Kidney epithelial cell (primary cell): ENCODE measurements at regions not wholly inside any gene's neighbourhood (a gene's known extent, or its start where the extent isn't known, plus 50 kb on each side); places are given as distances from the start of the nearest gene placed in this dataset.

Source experiments
- DNase-seq: peaks from one replicate; pipeline ENCODE4 v3.0.0-alpha.2; 2010; ENCODE audit warnings: low read depth
- H3K27me3 ChIP-seq: 2 replicates; pipeline ENCODE4 v1.6.0; 2011; ENCODE audit warnings: low read length; ENCODE audit not compliant: control insufficient read depth, insufficient read depth
- H3K36me3 ChIP-seq: 2 replicates; pipeline ENCODE4 v1.5.1; 2011; ENCODE audit warnings: low read length; ENCODE audit not compliant: control insufficient read depth, insufficient read depth
- H3K4me3 ChIP-seq: 2 replicates; pipeline ENCODE4 v1.5.1; 2011; ENCODE audit warnings: low read depth, mild to moderate bottlenecking, control low read depth, low read length
- TF ChIP-seq, protein P1 (sequence below): IDR thresholded peaks from 2 replicates; pipeline ENCODE4 v1.5.1; 2011; ENCODE audit warnings: mild to moderate bottlenecking, moderate library complexity, low read length, control low read depth, inconsistent platforms; ENCODE audit not compliant: insufficient read depth, poor library complexity, severe bottlenecking

- Histone ChIP-seq H3K27me3 (peaks cover 3% of the 10 kb centered on the region), H3K4me3 (no peak overlapping the region), H3K36me3 (no peaks in the 10 kb centered on the region)
- TF ChIP-seq, protein P1, sequence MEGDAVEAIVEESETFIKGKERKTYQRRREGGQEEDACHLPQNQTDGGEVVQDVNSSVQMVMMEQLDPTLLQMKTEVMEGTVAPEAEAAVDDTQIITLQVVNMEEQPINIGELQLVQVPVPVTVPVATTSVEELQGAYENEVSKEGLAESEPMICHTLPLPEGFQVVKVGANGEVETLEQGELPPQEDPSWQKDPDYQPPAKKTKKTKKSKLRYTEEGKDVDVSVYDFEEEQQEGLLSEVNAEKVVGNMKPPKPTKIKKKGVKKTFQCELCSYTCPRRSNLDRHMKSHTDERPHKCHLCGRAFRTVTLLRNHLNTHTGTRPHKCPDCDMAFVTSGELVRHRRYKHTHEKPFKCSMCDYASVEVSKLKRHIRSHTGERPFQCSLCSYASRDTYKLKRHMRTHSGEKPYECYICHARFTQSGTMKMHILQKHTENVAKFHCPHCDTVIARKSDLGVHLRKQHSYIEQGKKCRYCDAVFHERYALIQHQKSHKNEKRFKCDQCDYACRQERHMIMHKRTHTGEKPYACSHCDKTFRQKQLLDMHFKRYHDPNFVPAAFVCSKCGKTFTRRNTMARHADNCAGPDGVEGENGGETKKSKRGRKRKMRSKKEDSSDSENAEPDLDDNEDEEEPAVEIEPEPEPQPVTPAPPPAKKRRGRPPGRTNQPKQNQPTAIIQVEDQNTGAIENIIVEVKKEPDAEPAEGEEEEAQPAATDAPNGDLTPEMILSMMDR = no peak
- no peak for DNase-seq
Observed at GRCh38 chr1:55877437-55878232, 662.5 kb upstream of the USP24 start.

- no peaks in the 10 kb centered on the region for H3K36me3 ChIP-seq
- TF ChIP-seq, protein P1 = no peak
- no peak for DNase-seq
- H3K4me3 ChIP-seq = no peak overlapping the region
- peaks cover 3% of the 10 kb centered on the region for H3K27me3 ChIP-seq
Observed at GRCh38 chr1:55876276-55877060, 661.3 kb upstream of the USP24 start.

GRCh38 chr1:55870106-55870505, 654.9 kb upstream of the USP24 start:
- no peak overlapping the region for H3K4me3 ChIP-seq
- TF ChIP-seq, protein P1 = no peak

DNA sequence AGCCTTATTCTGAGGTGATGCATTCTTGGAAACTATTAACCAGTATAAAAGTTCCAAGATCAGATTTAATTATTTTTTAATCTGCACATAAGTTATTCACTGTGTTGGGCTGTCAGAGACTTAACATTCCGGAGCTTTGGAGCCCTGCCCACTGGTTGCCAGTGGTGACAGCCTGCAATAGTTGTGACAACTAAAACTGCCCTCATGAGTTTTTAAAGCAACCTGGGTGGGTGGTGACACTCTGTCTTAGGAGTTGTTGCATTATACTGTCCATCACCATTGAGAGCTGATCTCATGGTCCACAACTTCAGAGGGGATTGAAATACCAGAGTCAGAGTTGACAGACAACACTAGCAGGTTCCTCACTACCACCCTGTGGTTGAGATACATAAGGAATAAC, 653.9 kb upstream of the USP24 start:
- DNase-seq = no peak
- TF ChIP-seq, protein P1 = no peak
- H3K27me3 ChIP-seq = no peaks in the 10 kb centered on the region
- no peak overlapping the region for H3K4me3 ChIP-seq
- H3K36me3 ChIP-seq = no peaks in the 10 kb centered on the region

More at GRCh38 chr1:55870106-55870505, 654.9 kb upstream of the USP24 start:
- DNase-seq = no peak
- no peaks in the 10 kb centered on the region for H3K36me3 ChIP-seq
- H3K27me3 ChIP-seq = no peaks in the 10 kb centered on the region

DNA sequence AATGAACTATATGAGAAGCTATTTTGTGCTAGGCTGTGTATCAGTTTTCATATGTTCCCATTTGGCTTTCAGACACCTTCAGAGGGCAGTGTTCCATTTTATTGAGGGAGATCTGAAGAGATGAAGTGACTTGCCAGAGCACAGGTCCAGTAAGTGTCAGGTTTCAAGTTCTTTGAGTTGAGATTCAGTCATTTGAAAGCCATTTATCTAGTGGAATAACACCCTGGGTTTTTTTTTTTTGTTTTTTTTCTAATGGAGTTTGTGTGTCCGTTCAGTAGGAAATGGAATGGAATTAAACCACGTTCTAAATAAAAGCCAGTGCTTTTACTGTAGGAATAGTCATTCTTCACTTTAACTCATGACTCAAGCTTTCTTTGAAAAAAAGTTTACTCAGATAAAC, 652.9 kb upstream of the USP24 start:
- Histone ChIP-seq H3K27me3 (no peaks in the 10 kb centered on the region), H3K36me3 (no peaks in the 10 kb centered on the region), H3K4me3 (no peak overlapping the region)
- TF ChIP-seq, protein P1 = no peak
- no peak for DNase-seq
